ENCODE measurements at regions not wholly inside any gene's neighbourhood (a gene's known extent, or its start where the extent isn't known, plus 50 kb on each side); places are given as distances from the start of the nearest gene placed in this dataset.
"Not testable (repeated sequence)": the region's sequence is repeated elsewhere in the genome, so short reads cannot be mapped to it uniquely, and the experiment has no call there.

- Mint-ChIP-seq H3K9me3 (no peaks in the 10 kb centered on the region), H3K36me3 (ENCODE audit: low read depth) (no peaks in the 10 kb centered on the region), H3K27me3 (ENCODE audit: insufficient read depth) (peaks cover 10% of the 10 kb centered on the region), H3K4me1 (ENCODE audit: low read depth) (no peaks in the 10 kb centered on the region), H3K4me3 (no peak overlapping the region), H3K27ac (no peak overlapping the region)
- no peak for DNase-seq (ENCODE audit: low spot score)
- intact Hi-C loops (cut with micrococcal nuclease) = no loop called here
Measured at GRCh38 chr12:131463174-131463573, 247.7 kb upstream of the SFSWAP start.

GRCh38 chr12:131464081-131464480, 246.8 kb upstream of the SFSWAP start:
- Mint-ChIP-seq H3K27ac (no peak overlapping the region), H3K36me3 (ENCODE audit: low read depth) (no peaks in the 10 kb centered on the region)

GRCh38 chr12:131466306-131466705, 244.6 kb upstream of the SFSWAP start:
- Mint-ChIP-seq H3K4me3 (no peak overlapping the region), H3K9me3 (no peaks in the 10 kb centered on the region), H3K27ac (no peak overlapping the region), H3K36me3 (ENCODE audit: low read depth) (no peaks in the 10 kb centered on the region), H3K4me1 (ENCODE audit: low read depth) (no peaks in the 10 kb centered on the region), H3K27me3 (ENCODE audit: insufficient read depth) (peaks cover 10% of the 10 kb centered on the region)
- DNase-seq (ENCODE audit: low spot score) = no peak
- intact Hi-C loops (cut with micrococcal nuclease) = no loop called here

More at GRCh38 chr12:131464081-131464480, 246.8 kb upstream of the SFSWAP start:
- Mint-ChIP-seq H3K4me1 (ENCODE audit: low read depth) (no peaks in the 10 kb centered on the region), H3K9me3 (no peaks in the 10 kb centered on the region), H3K4me3 (no peak overlapping the region), H3K27me3 (ENCODE audit: insufficient read depth) (peaks cover 10% of the 10 kb centered on the region)
- DNase-seq (ENCODE audit: low spot score) = no peak
- intact Hi-C loops (cut with micrococcal nuclease) = no loop called here

- Mint-ChIP-seq H3K4me3 (no peak overlapping the region), H3K4me1 (ENCODE audit: low read depth) (no peaks in the 10 kb centered on the region)
- intact Hi-C loops (cut with micrococcal nuclease) = no loop called here
Measured at GRCh38 chr12:131466932-131467331, 244.0 kb upstream of the SFSWAP start.

GRCh38 chr12:131468206-131468605, 242.7 kb upstream of the SFSWAP start:
- H3K27me3 Mint-ChIP-seq (ENCODE audit: insufficient read depth) = peaks cover 3% of the 10 kb centered on the region
- intact Hi-C loops (cut with micrococcal nuclease) = no loop called here
- DNase-seq (ENCODE audit: low spot score) = no peak

More at GRCh38 chr12:131466932-131467331, 244.0 kb upstream of the SFSWAP start:
- Mint-ChIP-seq H3K36me3 (ENCODE audit: low read depth) (no peaks in the 10 kb centered on the region), H3K27me3 (ENCODE audit: insufficient read depth) (peaks cover 10% of the 10 kb centered on the region), H3K9me3 (no peaks in the 10 kb centered on the region), H3K27ac (no peak overlapping the region)
- DNase-seq (ENCODE audit: low spot score) = no peak

GRCh38 chr12:131469945-131470344, 240.9 kb upstream of the SFSWAP start:
- H3K9me3 Mint-ChIP-seq; H3K4me3 Mint-ChIP-seq; H3K4me1 Mint-ChIP-seq (ENCODE audit: low read depth); H3K27ac Mint-ChIP-seq; DNase-seq (ENCODE audit: low spot score); intact Hi-C loops (cut with micrococcal nuclease); H3K36me3 Mint-ChIP-seq (ENCODE audit: low read depth); H3K27me3 Mint-ChIP-seq (ENCODE audit: insufficient read depth): not testable (repeated sequence)

More at GRCh38 chr12:131468206-131468605, 242.7 kb upstream of the SFSWAP start:
- Mint-ChIP-seq H3K9me3 (no peaks in the 10 kb centered on the region), H3K4me3 (no peak overlapping the region), H3K4me1 (ENCODE audit: low read depth) (no peaks in the 10 kb centered on the region), H3K36me3 (ENCODE audit: low read depth) (no peaks in the 10 kb centered on the region), H3K27ac (no peak overlapping the region)

GRCh38 chr12:131471271-131471905, 239.5 kb upstream of the SFSWAP start:
- H3K27me3 Mint-ChIP-seq (ENCODE audit: insufficient read depth) = no peaks in the 10 kb centered on the region
- no peaks in the 10 kb centered on the region for H3K36me3 Mint-ChIP-seq (ENCODE audit: low read depth)
- intact Hi-C loops (cut with micrococcal nuclease) = no loop called here
- no peak overlapping the region for H3K27ac Mint-ChIP-seq
- no peaks in the 10 kb centered on the region for H3K4me1 Mint-ChIP-seq (ENCODE audit: low read depth)
- DNase-seq (ENCODE audit: low spot score) = no peak
- no peak overlapping the region for H3K4me3 Mint-ChIP-seq
- H3K9me3 Mint-ChIP-seq = no peaks in the 10 kb centered on the region

- DNase-seq (ENCODE audit: low spot score) = no peak
- Mint-ChIP-seq H3K4me1 (ENCODE audit: low read depth) (no peaks in the 10 kb centered on the region), H3K4me3 (no peak overlapping the region), H3K27me3 (ENCODE audit: insufficient read depth) (no peaks in the 10 kb centered on the region), H3K9me3 (no peaks in the 10 kb centered on the region), H3K36me3 (ENCODE audit: low read depth) (no peaks in the 10 kb centered on the region), H3K27ac (no peak overlapping the region)
- intact Hi-C loops (cut with micrococcal nuclease) = no loop called here
Measured at GRCh38 chr12:131471946-131472732, 238.8 kb upstream of the SFSWAP start.

- no peak for DNase-seq (ENCODE audit: low spot score)
- H3K27ac Mint-ChIP-seq = no peak overlapping the region
- H3K4me1 Mint-ChIP-seq (ENCODE audit: low read depth) = no peaks in the 10 kb centered on the region
- no peaks in the 10 kb centered on the region for H3K36me3 Mint-ChIP-seq (ENCODE audit: low read depth)
- H3K4me3 Mint-ChIP-seq = no peak overlapping the region
- no peaks in the 10 kb centered on the region for H3K9me3 Mint-ChIP-seq
- intact Hi-C loops (cut with micrococcal nuclease) = no loop called here
- H3K27me3 Mint-ChIP-seq (ENCODE audit: insufficient read depth) = no peaks in the 10 kb centered on the region
Measured at GRCh38 chr12:131473261-131473660, 237.6 kb upstream of the SFSWAP start.

GRCh38 chr12:131473741-131474709, 236.9 kb upstream of the SFSWAP start:
- H3K27me3 Mint-ChIP-seq (ENCODE audit: insufficient read depth) = no peaks in the 10 kb centered on the region
- DNase-seq (ENCODE audit: low spot score) = no peak
- H3K27ac Mint-ChIP-seq = no peak overlapping the region

GRCh38 chr12:131475012-131475411, 235.9 kb upstream of the SFSWAP start:
- H3K4me1 Mint-ChIP-seq (ENCODE audit: low read depth); DNase-seq (ENCODE audit: low spot score); H3K4me3 Mint-ChIP-seq; H3K36me3 Mint-ChIP-seq (ENCODE audit: low read depth); H3K27me3 Mint-ChIP-seq (ENCODE audit: insufficient read depth); H3K27ac Mint-ChIP-seq; intact Hi-C loops (cut with micrococcal nuclease); H3K9me3 Mint-ChIP-seq: not testable (repeated sequence)

More at GRCh38 chr12:131473741-131474709, 236.9 kb upstream of the SFSWAP start:
- no peaks in the 10 kb centered on the region for H3K4me1 Mint-ChIP-seq (ENCODE audit: low read depth)
- no peaks in the 10 kb centered on the region for H3K36me3 Mint-ChIP-seq (ENCODE audit: low read depth)
- intact Hi-C loops (cut with micrococcal nuclease) = no loop called here
- no peaks in the 10 kb centered on the region for H3K9me3 Mint-ChIP-seq
- no peak overlapping the region for H3K4me3 Mint-ChIP-seq

- no peak for DNase-seq (ENCODE audit: low spot score)
- Mint-ChIP-seq H3K36me3 (ENCODE audit: low read depth) (no peaks in the 10 kb centered on the region), H3K4me3 (no peak overlapping the region), H3K27me3 (ENCODE audit: insufficient read depth) (no peaks in the 10 kb centered on the region), H3K27ac (no peak overlapping the region), H3K4me1 (ENCODE audit: low read depth) (no peaks in the 10 kb centered on the region), H3K9me3 (no peaks in the 10 kb centered on the region)
- intact Hi-C loops (cut with micrococcal nuclease) = no loop called here
Measured at GRCh38 chr12:131477613-131478012, 233.3 kb upstream of the SFSWAP start.

Data from activated T-helper 1 cell treated with anti-CD3 and anti-CD28 coated beads, Interleukin-12 subunit alpha, Interleukin-12 subunit beta, Interleukin-2, Interleukin-4 antibody, amounts not matched to agents 30 ng/mL and 10 ng/mL and 1 ng/mL, durations not matched to agents 14 hours and 24 hours and 36 hours (primary cell).